ENCODE measurements at regions not wholly inside any gene's neighbourhood (a gene's known extent, or its start where the extent isn't known, plus 50 kb on each side); places are given as distances from the start of the nearest gene placed in this dataset.

DNA sequence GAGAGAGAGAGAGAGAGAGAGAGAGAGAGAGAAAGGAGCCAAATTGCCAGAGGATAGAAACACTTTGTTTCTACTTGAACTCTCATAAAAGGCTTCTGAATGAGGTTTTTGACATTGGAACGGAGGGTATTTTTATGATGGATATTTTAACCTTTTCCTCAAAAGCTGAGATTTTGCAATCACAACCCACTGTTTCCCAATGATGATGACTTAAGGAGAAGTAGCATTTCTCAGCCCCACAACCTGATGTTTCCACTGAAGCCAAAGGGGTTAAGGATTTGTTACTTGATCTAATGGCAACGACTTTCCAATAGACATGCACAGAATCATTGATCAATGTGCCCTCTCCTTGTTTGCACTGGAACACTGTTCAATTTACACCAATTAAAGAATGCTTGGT, 67.1 kb upstream of the POU3F3 start:
- TF ChIP-seq, protein P1, sequence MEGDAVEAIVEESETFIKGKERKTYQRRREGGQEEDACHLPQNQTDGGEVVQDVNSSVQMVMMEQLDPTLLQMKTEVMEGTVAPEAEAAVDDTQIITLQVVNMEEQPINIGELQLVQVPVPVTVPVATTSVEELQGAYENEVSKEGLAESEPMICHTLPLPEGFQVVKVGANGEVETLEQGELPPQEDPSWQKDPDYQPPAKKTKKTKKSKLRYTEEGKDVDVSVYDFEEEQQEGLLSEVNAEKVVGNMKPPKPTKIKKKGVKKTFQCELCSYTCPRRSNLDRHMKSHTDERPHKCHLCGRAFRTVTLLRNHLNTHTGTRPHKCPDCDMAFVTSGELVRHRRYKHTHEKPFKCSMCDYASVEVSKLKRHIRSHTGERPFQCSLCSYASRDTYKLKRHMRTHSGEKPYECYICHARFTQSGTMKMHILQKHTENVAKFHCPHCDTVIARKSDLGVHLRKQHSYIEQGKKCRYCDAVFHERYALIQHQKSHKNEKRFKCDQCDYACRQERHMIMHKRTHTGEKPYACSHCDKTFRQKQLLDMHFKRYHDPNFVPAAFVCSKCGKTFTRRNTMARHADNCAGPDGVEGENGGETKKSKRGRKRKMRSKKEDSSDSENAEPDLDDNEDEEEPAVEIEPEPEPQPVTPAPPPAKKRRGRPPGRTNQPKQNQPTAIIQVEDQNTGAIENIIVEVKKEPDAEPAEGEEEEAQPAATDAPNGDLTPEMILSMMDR (IDR thresholded peaks at IDR 0.05), result no peak
- TF ChIP-seq POLR2A (IDR thresholded peaks at IDR 0.05), result no peak
- no peak for TF ChIP-seq EP300 (IDR thresholded peaks at IDR 0.05)
